ENCODE measurements at regions not wholly inside any gene's neighbourhood (a gene's known extent, or its start where the extent isn't known, plus 50 kb on each side); places are given as distances from the start of the nearest gene placed in this dataset.

- H3K4me3 ChIP-seq (ENCODE audit: low read length) = no peak overlapping the region
- intact Hi-C loops (cut with DNase I, micrococcal nuclease) = loop anchor here in 1 of 2 experiments (5.0 to 10.0 kb wide), 2 partner anchors 835 to 852 kb away; no protein-coding TSS in a partner anchor
- ATAC-seq (ENCODE audit: poor library complexity) (no peak), DNase-seq (no peak)
- H3K4me3 Mint-ChIP-seq = no peak overlapping the region
- peaks cover 11% of the 10 kb centered on the region for H3K27me3 Mint-ChIP-seq
- no peaks in the 10 kb centered on the region for H3K36me3 Mint-ChIP-seq (ENCODE audit: low read depth)
- CTCF ChIA-PET = interaction anchor here (1.8 kb wide), 1 partner anchor 25 kb away, joined by 7 read pairs; no protein-coding TSS in a partner anchor
- H3K9me3 Mint-ChIP-seq = no peaks in the 10 kb centered on the region
- H3K27ac ChIP-seq (ENCODE audit: low read depth in 1 of 2, low read length in 2 of 2) = no peak overlapping the region
- H3K27ac Mint-ChIP-seq = no peak overlapping the region
- POLR2A ChIA-PET = no interaction called here
- H3K4me1 Mint-ChIP-seq (ENCODE audit: low read depth) = peaks cover 9% of the 10 kb centered on the region
- H3K27me3 ChIP-seq (ENCODE audit: control insufficient read depth in 1 of 2, insufficient read depth in 2 of 2, low read length in 2 of 2) = peaks cover 0 to 12% of the 10 kb centered on the region in 2 experiments
- peaks cover 11% of the 10 kb centered on the region for H3K4me1 ChIP-seq (ENCODE audit: insufficient read depth, low read length)
- no peaks in the 10 kb centered on the region for H3K9me3 ChIP-seq (ENCODE audit: control insufficient read depth in 1 of 2, insufficient read depth in 1 of 2, low read length in 2 of 2)
- no peaks in the 10 kb centered on the region for H3K36me3 ChIP-seq (ENCODE audit: insufficient read depth, low read length)
- no peak for TF ChIP-seq CTCF (IDR thresholded peaks at IDR 0.05)
Observed at GRCh38 chr1:84757301-84757700, 67.0 kb upstream of the SSX2IP start.

DNA sequence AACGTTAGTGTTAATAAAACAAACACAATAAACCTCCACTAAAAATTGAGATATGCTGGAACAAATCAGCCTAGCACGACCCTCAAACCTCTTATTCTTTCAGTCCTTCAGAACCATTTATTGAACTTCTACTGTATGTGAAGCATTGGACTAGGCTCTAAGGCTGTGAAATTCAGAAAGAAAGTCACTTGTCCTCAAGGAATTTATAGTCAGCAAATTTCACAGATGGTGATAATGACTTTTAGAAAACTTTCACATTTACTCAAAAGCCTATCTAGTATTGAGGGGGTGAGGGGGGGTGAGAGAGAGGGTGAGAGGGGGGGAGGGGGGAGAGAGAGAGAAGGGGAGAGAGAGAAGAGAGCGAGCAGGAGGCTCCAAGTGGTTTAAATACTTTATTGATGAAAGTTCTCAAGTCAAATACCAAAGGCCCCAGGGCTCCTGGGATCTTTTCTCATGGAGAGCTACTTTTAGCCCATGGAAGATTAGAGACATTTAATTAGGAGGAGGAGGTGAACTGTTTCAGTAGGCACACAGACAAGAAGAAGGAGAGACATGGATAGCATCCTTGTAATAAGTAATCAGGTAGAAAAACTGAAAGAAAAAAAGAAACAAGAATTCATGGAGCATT, 66.3 kb upstream of the SSX2IP start:
- ChIA-PET CTCF (interaction anchor here (1.8 kb wide), 1 partner anchor 26 kb away, joined by 7 read pairs; no protein-coding TSS in a partner anchor), POLR2A (no interaction called here)
- ATAC-seq (ENCODE audit: poor library complexity) = no peak
- H3K36me3 ChIP-seq (ENCODE audit: insufficient read depth, low read length) = no peaks in the 10 kb centered on the region
- H3K27ac ChIP-seq (ENCODE audit: low read depth in 1 of 2, low read length in 2 of 2) = no peak overlapping the region
- H3K27me3 ChIP-seq (ENCODE audit: control insufficient read depth in 1 of 2, insufficient read depth in 2 of 2, low read length in 2 of 2) = peaks cover 0 to 15% of the 10 kb centered on the region in 2 experiments
- H3K9me3 ChIP-seq (ENCODE audit: control insufficient read depth in 1 of 2, insufficient read depth in 1 of 2, low read length in 2 of 2) = no peaks in the 10 kb centered on the region
- Mint-ChIP-seq H3K27ac (no peak overlapping the region), H3K4me1 (ENCODE audit: low read depth) (peaks cover 9% of the 10 kb centered on the region), H3K4me3 (no peak overlapping the region), H3K27me3 (peaks cover 11% of the 10 kb centered on the region), H3K9me3 (no peaks in the 10 kb centered on the region), H3K36me3 (ENCODE audit: low read depth) (no peaks in the 10 kb centered on the region)
- peaks cover 11% of the 10 kb centered on the region for H3K4me1 ChIP-seq (ENCODE audit: insufficient read depth, low read length)
- no peak for TF ChIP-seq CTCF (IDR thresholded peaks at IDR 0.05)
- intact Hi-C loops (cut with DNase I, micrococcal nuclease) = loop anchor here in 1 of 2 experiments (5.0 to 10.0 kb wide), 2 partner anchors 834 to 852 kb away; no protein-coding TSS in a partner anchor
- no peak overlapping the region for H3K4me3 ChIP-seq (ENCODE audit: low read length)
- DNase-seq = no peak

DNA sequence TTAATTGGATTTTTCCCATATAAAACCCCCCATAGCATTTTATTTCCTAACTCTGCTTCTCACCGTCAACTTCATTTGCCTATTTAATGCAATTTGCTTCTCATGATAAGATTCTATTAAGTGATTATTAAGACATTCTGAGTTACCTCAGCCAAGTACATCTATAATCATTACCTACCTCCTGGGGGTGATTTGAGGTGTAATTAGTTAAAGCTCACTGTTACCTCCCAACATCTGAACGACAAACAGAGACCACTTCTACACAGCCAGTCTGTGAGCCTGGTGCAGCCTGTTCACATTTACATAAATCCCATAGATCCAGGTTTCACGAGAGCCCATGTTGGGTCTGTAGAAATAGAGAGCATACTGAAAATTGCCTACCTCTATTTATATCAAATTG, 65.7 kb upstream of the SSX2IP start:
- POLR2A ChIA-PET = no interaction called here

More for the DNA sequence above, 65.7 kb upstream of the SSX2IP start:
- intact Hi-C loops (cut with DNase I, micrococcal nuclease) = loop anchor here in 1 of 2 experiments (5.0 to 10.0 kb wide), 2 partner anchors 834 to 851 kb away; no protein-coding TSS in a partner anchor
- H3K27me3 ChIP-seq (ENCODE audit: control insufficient read depth in 1 of 2, insufficient read depth in 2 of 2, low read length in 2 of 2) = peaks cover 0 to 17% of the 10 kb centered on the region in 2 experiments
- ATAC-seq (ENCODE audit: poor library complexity) (no peak), DNase-seq (no peak)
- H3K4me3 ChIP-seq (ENCODE audit: low read length) = no peak overlapping the region
- no peak overlapping the region for H3K27ac ChIP-seq (ENCODE audit: low read depth in 1 of 2, low read length in 2 of 2)
- no peak for TF ChIP-seq CTCF (IDR thresholded peaks at IDR 0.05)
- Mint-ChIP-seq H3K4me1 (ENCODE audit: low read depth) (peaks cover 9% of the 10 kb centered on the region), H3K4me3 (no peak overlapping the region), H3K36me3 (ENCODE audit: low read depth) (no peaks in the 10 kb centered on the region), H3K27ac (no peak overlapping the region), H3K27me3 (peaks cover 17% of the 10 kb centered on the region), H3K9me3 (no peaks in the 10 kb centered on the region)
- peaks cover 11% of the 10 kb centered on the region for H3K4me1 ChIP-seq (ENCODE audit: insufficient read depth, low read length)
- H3K9me3 ChIP-seq (ENCODE audit: control insufficient read depth in 1 of 2, insufficient read depth in 1 of 2, low read length in 2 of 2) = no peaks in the 10 kb centered on the region
- H3K36me3 ChIP-seq (ENCODE audit: insufficient read depth, low read length) = no peaks in the 10 kb centered on the region
- CTCF ChIA-PET = no interaction called here

All from CD4-positive, alpha-beta T cell (primary cell).